Spleen (tissue), 11 donors: ENCODE measurements at regions not wholly inside any gene's neighbourhood (a gene's known extent, or its start where the extent isn't known, plus 50 kb on each side); places are given as distances from the start of the nearest gene placed in this dataset.

Source experiments
- DNase-seq: peaks from one replicate; pipeline ENCODE4 v3.0.0-alpha.2; 2020
- H3K27ac ChIP-seq, 8 donors: fragments of 200-600 bp; sonication (generic) in 7 of 8; 1 replicate in 4 of 8; 2 replicates in 4 of 8; pipeline versions ENCODE4 v1.5.0 to v1.8.0; 2016 to 2021; ENCODE audit warnings: inconsistent platforms in 4 of 8, mild to moderate bottlenecking in 4 of 8, moderate library complexity in 1 of 8
- H3K27me3 ChIP-seq, 7 donors: fragments of 200-600 bp; sonication (generic) in 6 of 7; replicated peaks in 1 of 7; 1 replicate in 4 of 7; 2 replicates in 3 of 7; pipeline versions ENCODE4 v1.5.0 to v1.8.0; 2016 to 2021; ENCODE audit warnings: inconsistent platforms in 3 of 7, mild to moderate bottlenecking in 1 of 7
- H3K36me3 ChIP-seq, 6 donors: fragments of 200-600 bp; sonication (generic) in 5 of 6; 1 replicate in 4 of 6; 2 replicates in 2 of 6; pipeline versions ENCODE4 v1.5.0 to v1.8.0; 2016 to 2021; ENCODE audit warnings: inconsistent platforms in 2 of 6
- H3K4me1 ChIP-seq, 6 donors: fragments of 200-600 bp; sonication (generic) in 5 of 6; 1 replicate in 3 of 6; 2 replicates in 3 of 6; pipeline versions ENCODE4 v1.5.0 to v1.8.0; 2016 to 2021; ENCODE audit warnings: inconsistent platforms in 3 of 6
- H3K4me3 ChIP-seq, 8 donors: fragments of 200-600 bp; sonication (generic) in 7 of 8; 1 replicate in 4 of 8; 2 replicates in 4 of 8; pipeline versions ENCODE4 v1.5.0 to v1.8.0; 2016 to 2021; ENCODE audit warnings: inconsistent platforms in 4 of 8, mild to moderate bottlenecking in 4 of 8, moderate library complexity in 2 of 8
- H3K9me3 ChIP-seq, 8 donors: fragments of 200-600 bp; sonication (generic) in 7 of 8; 1 replicate in 4 of 8; 2 replicates in 4 of 8; pipeline versions ENCODE4 v1.5.0 to v1.8.0; 2016 to 2021; ENCODE audit warnings: inconsistent platforms in 4 of 8
- CTCF ChIP-seq, 11 experiments: fragments of 200-600 bp in 7 of 11; fragments of 450-650 bp in 4 of 11; sonication (generic) in 4 of 11; IDR thresholded peaks in 8 of 11; conservative IDR thresholded peaks in 3 of 11; 1 replicate in 7 of 11; 2 replicates in 4 of 11; pipeline versions ENCODE4 v1.4.0 to v1.8.0; 2016 to 2021; ENCODE audit warnings: antibody characterized with exemption in 11 of 11, inconsistent platforms in 4 of 11, mild to moderate bottlenecking in 1 of 11
- POLR2A ChIP-seq, 3 donors: fragments of 450-650 bp; IDR thresholded peaks; one replicate each; pipeline ENCODE4 v1.5.1; 2017; ENCODE audit warnings: antibody characterized with exemption in 3 of 3, mild to moderate bottlenecking in 1 of 3
- POLR2AphosphoS5 ChIP-seq, 3 donors: sonication (generic); formaldehyde crosslinking; IDR thresholded peaks; one replicate each; pipeline ENCODE4 v1.5.1; 2017; ENCODE audit warnings: antibody characterized with exemption in 3 of 3
- WGBS, 5 donors: extraction: QIAGEN DNeasy Blood & Tissue Kit in 3 of 5; methylation state at CpG; one replicate each; pipeline versions ENCODE4 v1.1.5 to v1.1.7; 2013 to 2018; 5-methylcytosine and 5-hydroxymethylcytosine counted together
- intact Hi-C: fragments of 100-400 bp; cut with DNase I; formaldehyde crosslinking; loops from one replicate; pipeline ENCODE4 v1.15.0; 2023; ENCODE audit warnings: low total_unique reads
- donor health status: healthy with polysubstance abuse.
- donor health status: DM: no; HTN: no; CAD: no; lungs with moderate emphysema.
- donor health status: DM: no; HTN: no; CAD: no.
- donor health status: Bipolar disorder and iron deficiency.
- donor health status: healthy.
- donor health status: DM: no; HTN: no; CAD: no.
- donor health status: DM: yes; HTN: yes; CAD: no.

GRCh38 chr2:55107436-55107835 lies 57.2 kb upstream of the RTN4 start:
- no peak for DNase-seq
- Histone ChIP-seq H3K27ac (no peak overlapping the region), H3K4me1 (peaks cover 0 to 30% (median 14%) of the 10 kb centered on the region in 6 donors), H3K9me3 (no peaks in the 10 kb centered on the region), H3K27me3 (no peaks in the 10 kb centered on the region), H3K36me3 (no peaks in the 10 kb centered on the region), H3K4me3 (no peak overlapping the region)
- intact Hi-C loops = no loop called here
- no peak for TF ChIP-seq CTCF (IDR thresholded peaks at IDR 0.05 in 8 of 11, conservative IDR thresholded peaks at IDR 0.05 in 3 of 11)

- Histone ChIP-seq H3K4me3 (no peak overlapping the region), H3K4me1 (peaks cover 0 to 21% (median 5%) of the 10 kb centered on the region in 6 donors), H3K9me3 (no peaks in the 10 kb centered on the region), H3K27me3 (no peaks in the 10 kb centered on the region), H3K27ac (no peak overlapping the region), H3K36me3 (no peaks in the 10 kb centered on the region)
- TF ChIP-seq POLR2A (IDR thresholded peaks at IDR 0.05) (no peak), POLR2AphosphoS5 (IDR thresholded peaks at IDR 0.05) (no peak), CTCF (IDR thresholded peaks at IDR 0.05 in 8 of 11, conservative IDR thresholded peaks at IDR 0.05 in 3 of 11) (no peak)
- 68 to 100% (median 90%) methylated on average over 1 of the region's 1 CpG for WGBS, 5 donors
- DNase-seq = no peak
- intact Hi-C loops = no loop called here
Measured at GRCh38 chr2:55106148-55106547, 55.9 kb upstream of the RTN4 start.

- no peak overlapping the region for H3K4me3 ChIP-seq
- H3K36me3 ChIP-seq = no peaks in the 10 kb centered on the region
- H3K27me3 ChIP-seq = no peaks in the 10 kb centered on the region
- no peak for DNase-seq
- H3K9me3 ChIP-seq = no peaks in the 10 kb centered on the region
- intact Hi-C loops = no loop called here
- 92 to 100% (median 94%) methylated on average over 2 of the region's 2 CpGs for WGBS, 5 donors
- H3K27ac ChIP-seq = no peak overlapping the region
- TF ChIP-seq CTCF (IDR thresholded peaks at IDR 0.05 in 8 of 11, conservative IDR thresholded peaks at IDR 0.05 in 3 of 11) = no peak
- no peak for TF ChIP-seq POLR2A (IDR thresholded peaks at IDR 0.05)
- TF ChIP-seq POLR2AphosphoS5 (IDR thresholded peaks at IDR 0.05) = no peak
- peaks cover 0 to 27% (median 9%) of the 10 kb centered on the region in 6 donors for H3K4me1 ChIP-seq
Measured at GRCh38 chr2:55105456-55105855, 55.2 kb upstream of the RTN4 start.

- H3K36me3 ChIP-seq = no peaks in the 10 kb centered on the region
- DNase-seq = no peak
- H3K4me3 ChIP-seq = no peak overlapping the region
- no peaks in the 10 kb centered on the region for H3K27me3 ChIP-seq
- no peaks in the 10 kb centered on the region for H3K9me3 ChIP-seq
- peaks cover 0 to 45% (median 20%) of the 10 kb centered on the region in 6 donors for H3K4me1 ChIP-seq
- WGBS, 5 donors = 21 to 39% (median 27%) methylated on average over 3 of the region's 3 CpGs
- H3K27ac ChIP-seq = peak overlapping the region in 1 of 8 donors; percentile 51
- intact Hi-C loops = no loop called here
- no peak for TF ChIP-seq CTCF (IDR thresholded peaks at IDR 0.05 in 8 of 11, conservative IDR thresholded peaks at IDR 0.05 in 3 of 11)
- no peak for TF ChIP-seq POLR2AphosphoS5 (IDR thresholded peaks at IDR 0.05)
- TF ChIP-seq POLR2A (IDR thresholded peaks at IDR 0.05) = no peak
Measured at GRCh38 chr2:55103046-55103445, 52.8 kb upstream of the RTN4 start.
